LNCaP clone FGC (cell line): ENCODE measurements at regions not wholly inside any gene's neighbourhood (a gene's known extent, or its start where the extent isn't known, plus 50 kb on each side); places are given as distances from the start of the nearest gene placed in this dataset.

Experiments
- DNase-seq: peaks from one replicate; pipeline ENCODE4 v3.0.0-alpha.2; 2011; ENCODE audit warnings: low read depth
- H3K4me3 ChIP-seq: 2 replicates; pipeline ENCODE4 v1.5.1; 2011; ENCODE audit warnings: mild to moderate bottlenecking, low read depth, low read length, control low read depth
- TF ChIP-seq, protein P1 (sequence below): IDR thresholded peaks from 2 replicates; pipeline ENCODE4 v1.5.1; 2012; ENCODE audit warnings: mild to moderate bottlenecking; ENCODE audit not compliant: control insufficient read depth, insufficient read depth; ENCODE audit errors: extremely low read depth

DNA sequence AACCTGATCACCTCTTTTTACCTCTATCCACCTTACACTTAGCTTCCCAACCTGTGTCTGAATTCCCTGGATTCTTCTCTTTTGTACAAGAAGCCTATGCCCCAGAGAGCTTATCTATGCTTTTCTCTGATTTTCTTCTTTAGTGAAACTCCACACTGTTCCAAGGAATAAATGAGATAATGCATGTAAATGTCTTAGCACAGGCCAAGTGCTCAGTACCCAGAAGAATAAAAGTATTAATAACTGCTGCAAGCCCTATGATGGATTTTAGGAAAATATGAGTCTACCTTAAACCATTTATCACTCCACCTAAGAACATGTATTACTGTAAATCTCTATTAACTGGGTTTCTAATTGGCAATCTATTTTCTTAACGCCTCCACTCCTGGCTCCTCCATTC is 168.5 kb upstream of the TNC start:
- H3K4me3 ChIP-seq: no peak overlapping the region
- TF ChIP-seq, protein P1, sequence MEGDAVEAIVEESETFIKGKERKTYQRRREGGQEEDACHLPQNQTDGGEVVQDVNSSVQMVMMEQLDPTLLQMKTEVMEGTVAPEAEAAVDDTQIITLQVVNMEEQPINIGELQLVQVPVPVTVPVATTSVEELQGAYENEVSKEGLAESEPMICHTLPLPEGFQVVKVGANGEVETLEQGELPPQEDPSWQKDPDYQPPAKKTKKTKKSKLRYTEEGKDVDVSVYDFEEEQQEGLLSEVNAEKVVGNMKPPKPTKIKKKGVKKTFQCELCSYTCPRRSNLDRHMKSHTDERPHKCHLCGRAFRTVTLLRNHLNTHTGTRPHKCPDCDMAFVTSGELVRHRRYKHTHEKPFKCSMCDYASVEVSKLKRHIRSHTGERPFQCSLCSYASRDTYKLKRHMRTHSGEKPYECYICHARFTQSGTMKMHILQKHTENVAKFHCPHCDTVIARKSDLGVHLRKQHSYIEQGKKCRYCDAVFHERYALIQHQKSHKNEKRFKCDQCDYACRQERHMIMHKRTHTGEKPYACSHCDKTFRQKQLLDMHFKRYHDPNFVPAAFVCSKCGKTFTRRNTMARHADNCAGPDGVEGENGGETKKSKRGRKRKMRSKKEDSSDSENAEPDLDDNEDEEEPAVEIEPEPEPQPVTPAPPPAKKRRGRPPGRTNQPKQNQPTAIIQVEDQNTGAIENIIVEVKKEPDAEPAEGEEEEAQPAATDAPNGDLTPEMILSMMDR: no peak
- DNase-seq: no peak

DNA sequence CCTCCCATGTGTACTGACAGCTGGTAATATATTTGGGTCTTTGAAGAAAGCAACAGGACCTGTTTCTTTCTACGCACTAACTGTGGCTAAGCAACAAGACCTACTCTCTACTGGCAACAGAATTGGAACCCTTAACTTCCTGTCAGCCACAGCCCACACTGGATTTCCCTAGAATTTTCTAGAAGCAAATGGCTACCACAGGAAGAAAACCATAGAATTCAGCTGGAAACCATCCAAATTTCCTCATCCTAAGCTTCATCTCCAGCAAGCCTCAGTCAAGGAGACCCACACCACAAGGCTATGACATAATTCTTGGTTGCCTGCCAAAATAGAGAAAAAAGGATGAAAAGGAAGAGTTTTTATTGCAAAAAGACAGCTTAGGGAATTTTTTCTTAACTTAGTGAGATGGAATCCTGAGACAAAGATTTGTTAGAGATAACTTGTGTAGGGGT is 171.8 kb upstream of the TNC start:
- no peak for DNase-seq
- TF ChIP-seq, protein P1: no peak
- no peak overlapping the region for H3K4me3 ChIP-seq

GRCh38 chr9:115291841-115292240 is 173.9 kb upstream of the TNC start:
- no peak overlapping the region for H3K4me3 ChIP-seq
- TF ChIP-seq, protein P1: no peak
- peak; percentile 7 for DNase-seq

DNA sequence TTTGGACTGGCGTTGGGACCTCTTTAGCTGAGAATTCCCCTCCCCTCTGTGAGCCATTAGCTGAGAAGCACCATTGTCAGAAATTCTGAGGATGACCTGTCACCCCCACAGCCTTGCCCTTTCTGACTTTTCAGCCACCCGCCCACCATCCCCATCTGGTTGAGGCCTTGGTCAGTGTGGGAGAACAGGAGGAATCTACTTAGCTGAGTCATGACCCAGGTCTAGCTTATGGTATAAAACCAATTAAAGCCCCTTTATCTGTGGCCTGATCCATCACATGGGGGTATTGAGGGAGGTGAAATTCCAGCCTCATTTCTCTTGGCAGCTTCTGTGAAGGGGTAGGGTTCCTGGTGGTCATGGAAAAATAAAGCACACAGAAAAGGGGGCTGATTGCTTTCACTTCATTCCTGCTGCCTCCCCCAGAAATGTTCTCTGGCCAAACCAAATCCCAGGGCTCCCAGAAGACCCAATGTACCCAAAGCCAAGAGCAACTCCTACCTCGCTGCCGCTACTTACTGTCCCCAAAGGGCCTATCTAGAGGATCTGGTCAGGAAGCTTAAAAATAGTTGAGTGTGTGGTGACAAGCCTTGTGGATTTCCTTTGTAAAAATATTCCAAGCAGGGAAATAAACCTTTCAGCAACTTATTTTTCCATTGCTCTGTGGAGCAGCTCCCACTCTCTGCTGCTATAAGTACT is 174.8 kb upstream of the TNC start:
- no peak overlapping the region for H3K4me3 ChIP-seq
- DNase-seq: no peak
- TF ChIP-seq, protein P1: no peak

DNA sequence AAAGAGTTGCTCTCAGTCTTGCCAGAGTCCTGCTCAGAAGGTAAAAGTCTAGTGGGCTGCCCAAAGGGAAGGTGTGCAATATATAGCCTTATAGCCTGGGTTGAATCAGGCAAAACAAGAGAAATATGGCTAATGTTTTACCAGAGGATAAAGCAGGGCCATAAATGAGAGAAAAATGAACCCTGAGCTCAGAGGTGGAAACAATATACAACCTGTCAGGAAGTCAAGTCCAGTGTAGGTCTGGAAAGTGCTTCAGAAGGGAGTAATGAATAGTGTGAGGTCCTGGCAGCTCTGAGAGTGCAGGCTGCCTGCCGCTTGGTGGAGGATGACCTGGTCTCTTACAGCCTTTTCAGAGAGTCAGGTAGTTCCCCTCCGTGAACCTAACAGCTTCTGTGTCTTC is 177.8 kb upstream of the TNC start:
- H3K4me3 ChIP-seq: no peak overlapping the region
- DNase-seq: no peak
- TF ChIP-seq, protein P1: no peak

DNA sequence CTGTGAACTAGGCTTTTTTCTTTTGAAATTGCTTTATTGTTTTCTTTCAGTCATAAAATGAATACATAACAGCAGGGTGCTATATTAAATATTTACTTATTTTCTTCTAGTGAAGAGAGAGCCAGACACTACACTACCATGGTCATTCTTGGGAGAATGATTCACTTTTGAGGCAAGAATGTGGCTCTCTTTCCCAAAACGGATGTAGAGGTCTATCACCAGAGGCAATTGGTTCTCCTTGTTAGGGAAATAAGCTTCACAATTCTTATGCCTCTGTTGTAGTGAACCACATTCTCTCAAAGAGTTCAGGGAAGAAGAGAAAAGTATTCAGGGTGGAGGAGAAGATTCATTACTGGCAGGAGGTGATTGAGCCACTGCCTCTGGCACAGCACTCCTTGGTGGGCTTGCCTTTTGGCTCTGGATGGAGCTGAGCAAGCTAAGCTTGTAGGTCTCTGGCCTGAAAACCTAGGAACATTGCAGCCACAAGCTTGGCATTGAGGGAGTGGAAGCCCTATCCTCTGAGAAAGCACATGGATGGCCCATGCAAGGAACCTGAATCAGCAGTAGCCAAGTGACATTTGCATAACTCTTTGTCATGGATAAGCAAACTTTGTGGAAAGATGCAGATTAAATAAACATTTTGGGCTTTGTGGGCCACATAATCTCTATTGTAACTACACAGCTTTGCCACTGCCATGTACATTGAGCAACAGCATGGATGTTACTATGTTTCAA is 179.0 kb upstream of the TNC start:
- no peak for DNase-seq
- TF ChIP-seq, protein P1: no peak
- H3K4me3 ChIP-seq: no peak overlapping the region
